H1 (cell line): ENCODE measurements at regions not wholly inside any gene's neighbourhood (a gene's known extent, or its start where the extent isn't known, plus 50 kb on each side); places are given as distances from the start of the nearest gene placed in this dataset.

Source experiments
- CTCF ChIA-PET: fragments of 300-600 bp; sonication (Branson Sonifier 250); formaldehyde crosslinking; loops from one replicate; lab custom pipeline; 2021; ENCODE audit not compliant: partially characterized antibody; lab: Charles Lee
- POLR2A ChIA-PET: fragments of 300-600 bp; sonication (Branson Sonifier 250); formaldehyde crosslinking; loops from one replicate; lab custom pipeline; 2021; ENCODE audit warnings: inconsistent platforms; ENCODE audit not compliant: partially characterized antibody; lab: Charles Lee
- DNase-seq, 2 experiments: peaks; one replicate each; pipeline versions ENCODE4 v3.0.0 to v3.0.0-alpha.2; 2010 to 2022; ENCODE audit warnings: low spot score in 2 of 2, low read depth in 1 of 2, mixed read lengths in 1 of 2
- FAIRE-seq: peaks from 2 replicates; lab custom pipeline; 2011; peaks lifted over from hg19 to GRCh38; lab: Jason Lieb, UNC
- H2AFZ ChIP-seq: 2 replicates; pipeline ENCODE4 v1.8.1; 2012; ENCODE audit warnings: low read length, inconsistent platforms
- H2AK5ac ChIP-seq: 2 replicates; pipeline ENCODE4 v1.6.1; 2013; ENCODE audit warnings: low read depth, low read length
- H2BK120ac ChIP-seq: replicated peaks from 2 replicates; pipeline ENCODE3; 2013; ENCODE audit warnings: low read depth, low read length, inconsistent platforms
- H2BK12ac ChIP-seq: 2 replicates; pipeline ENCODE4 v1.6.1; 2013; ENCODE audit warnings: low read depth, low read length
- H2BK15ac ChIP-seq: 2 replicates; pipeline ENCODE4 v1.6.1; 2013; ENCODE audit warnings: low read length
- H2BK20ac ChIP-seq: 2 replicates; pipeline ENCODE4 v1.6.1; 2013; ENCODE audit warnings: low read length
- H2BK5ac ChIP-seq: 2 replicates; pipeline ENCODE4 v1.6.1; 2013; ENCODE audit warnings: low read depth, low read length
- H3K14ac ChIP-seq: 2 replicates; pipeline ENCODE4 v1.6.1; 2013; ENCODE audit warnings: inconsistent platforms; ENCODE audit not compliant: insufficient read length
- H3K18ac ChIP-seq: 2 replicates; pipeline ENCODE4 v1.6.1; 2013; ENCODE audit warnings: low read length; ENCODE audit errors: extremely low read depth
- H3K23ac ChIP-seq: 2 replicates; pipeline ENCODE4 v1.6.1; 2013; ENCODE audit warnings: inconsistent platforms; ENCODE audit not compliant: insufficient read length
- H3K23me2 ChIP-seq: 2 replicates; pipeline ENCODE4 v1.6.1; 2013; ENCODE audit warnings: low read depth, low read length
- H3K27ac ChIP-seq: 2 replicates; pipeline ENCODE4 v1.6.1; 2011; ENCODE audit warnings: low read depth, low read length, inconsistent platforms
- H3K27me3 ChIP-seq, 4 experiments: replicated peaks in 1 of 4; 1 replicate in 1 of 4; 2 replicates in 3 of 4; pipeline versions ENCODE4 v1.6.1 to v1.8.1; 2011 to 2013; ENCODE audit warnings: low read length in 3 of 4, mild to moderate bottlenecking in 3 of 4, inconsistent platforms in 2 of 4, mixed read lengths in 2 of 4, moderate library complexity in 1 of 4; ENCODE audit not compliant: control insufficient read depth in 3 of 4, insufficient read depth in 3 of 4; ENCODE audit errors: extremely low read depth in 1 of 4
- H3K36me3 ChIP-seq, 4 experiments: 2 replicates each; pipeline versions ENCODE4 v1.6.1 to v1.8.1; 2011 to 2013; ENCODE audit warnings: mild to moderate bottlenecking in 4 of 4, low read length in 3 of 4, moderate library complexity in 2 of 4, control low read depth in 1 of 4, inconsistent platforms in 1 of 4; ENCODE audit not compliant: insufficient read depth in 4 of 4, control insufficient read depth in 2 of 4
- H3K4ac ChIP-seq: replicated peaks from 2 replicates; pipeline ENCODE3; 2013; ENCODE audit warnings: low read length, low read depth, mixed read lengths, inconsistent platforms; ENCODE audit not compliant: insufficient read length
- H3K4me1 ChIP-seq, 4 experiments: replicated peaks in 1 of 4; 1 replicate in 1 of 4; 2 replicates in 3 of 4; pipeline versions ENCODE4 v1.6.1 to v1.8.1; 2011 to 2013; ENCODE audit warnings: low read length in 3 of 4, inconsistent platforms in 2 of 4, mixed read lengths in 1 of 4; ENCODE audit not compliant: insufficient read depth in 4 of 4, control insufficient read depth in 3 of 4
- H3K4me2 ChIP-seq, 2 experiments: 2 replicates each; pipeline versions ENCODE4 v1.6.1 to v1.8.1; 2011 to 2013; ENCODE audit warnings: low read depth in 2 of 2, low read length in 2 of 2, control low read depth in 1 of 2, inconsistent platforms in 1 of 2, mild to moderate bottlenecking in 1 of 2; ENCODE audit not compliant: insufficient read depth in 1 of 2
- H3K4me3 ChIP-seq, 4 experiments: fragments of 200-600, 300-600 bp in 1 of 4; sonication (generic), shearing (Covaris generic), sonication (Bioruptor Twin) in 1 of 4; 2 replicates each; pipeline versions ENCODE4 v1.5.1 to v1.8.1; 2011 to 2016; ENCODE audit warnings: low read length in 4 of 4, low read depth in 3 of 4, control low read depth in 2 of 4, inconsistent platforms in 2 of 4, mild to moderate bottlenecking in 2 of 4, mixed read lengths in 1 of 4, moderate library complexity in 1 of 4; ENCODE audit not compliant: insufficient read depth in 2 of 4; ENCODE audit errors: extremely low read depth in 1 of 4
- H3K56ac ChIP-seq: replicated peaks from 2 replicates; pipeline ENCODE3; 2013; ENCODE audit warnings: low read depth, mild to moderate bottlenecking, mixed read lengths, low read length, inconsistent platforms; ENCODE audit not compliant: insufficient read length
- H3K79me1 ChIP-seq: 2 replicates; pipeline ENCODE4 v1.6.1; 2013; ENCODE audit warnings: low read depth, low read length, control low read depth
- H3K79me2 ChIP-seq, 2 experiments: 2 replicates each; pipeline versions ENCODE4 v1.6.1 to v1.8.1; 2012 to 2013; ENCODE audit warnings: low read length in 2 of 2, mild to moderate bottlenecking in 2 of 2, inconsistent platforms in 1 of 2; ENCODE audit not compliant: insufficient read depth in 2 of 2, control insufficient read depth in 1 of 2
- H3K9ac ChIP-seq, 4 experiments: replicated peaks in 1 of 4; 1 replicate in 1 of 4; 2 replicates in 3 of 4; pipeline versions ENCODE4 v1.6.1 to v1.8.1; 2011 to 2013; ENCODE audit warnings: low read depth in 3 of 4, low read length in 3 of 4, control low read depth in 2 of 4, mild to moderate bottlenecking in 2 of 4, moderate library complexity in 2 of 4, inconsistent platforms in 1 of 4; ENCODE audit errors: extremely low read depth in 1 of 4
- H3K9me3 ChIP-seq, 2 experiments: 2 replicates each; pipeline versions ENCODE4 v1.6.1 to v1.8.1; 2012 to 2013; ENCODE audit warnings: mild to moderate bottlenecking in 2 of 2, moderate library complexity in 2 of 2, control low read depth in 1 of 2, inconsistent platforms in 1 of 2, low read depth in 1 of 2, low read length in 1 of 2, mixed read lengths in 1 of 2; ENCODE audit not compliant: insufficient read depth in 2 of 2
- H4K20me1 ChIP-seq, 2 experiments: replicated peaks in 1 of 2; 2 replicates each; pipeline versions ENCODE3 to v1.8.1; 2011 to 2013; ENCODE audit warnings: inconsistent platforms in 2 of 2, low read length in 2 of 2, mild to moderate bottlenecking in 1 of 2; ENCODE audit not compliant: insufficient read depth in 2 of 2, control insufficient read depth in 1 of 2
- H4K5ac ChIP-seq: 2 replicates; pipeline ENCODE4 v1.6.1; 2013; ENCODE audit warnings: low read length, low read depth, mixed read lengths, inconsistent platforms; ENCODE audit not compliant: insufficient read length
- H4K8ac ChIP-seq: 2 replicates; pipeline ENCODE4 v1.8.0; 2013; ENCODE audit warnings: mild to moderate bottlenecking, moderate library complexity, low read length, inconsistent platforms; ENCODE audit not compliant: insufficient read depth; ENCODE audit errors: extremely low read depth
- H4K91ac ChIP-seq: replicated peaks from 2 replicates; pipeline ENCODE3; 2013; ENCODE audit warnings: low read length, mixed read lengths, inconsistent platforms; ENCODE audit not compliant: insufficient read length
- CHD2 ChIP-seq: IDR thresholded peaks from 2 replicates; pipeline ENCODE4 v1.6.1; 2012; ENCODE audit warnings: low read length, improper control_type of control experiment
- GABPA ChIP-seq: IDR thresholded peaks from 2 replicates; pipeline ENCODE4 v1.6.1; 2011; ENCODE audit warnings: mild to moderate bottlenecking, low read length, moderate library complexity, borderline replicate concordance; ENCODE audit not compliant: insufficient read depth
- GTF2F1 ChIP-seq: IDR thresholded peaks from 2 replicates; pipeline ENCODE4 v1.6.1; 2012; ENCODE audit warnings: low read depth, low read length, improper control_type of control experiment, borderline replicate concordance
- HDAC2 ChIP-seq, 2 experiments: fragments of 300-600 bp in 1 of 2; sonication (generic) in 1 of 2; IDR thresholded peaks; 2 replicates each; pipeline ENCODE4 v1.6.1; 2011 to 2012; ENCODE audit warnings: low read depth in 2 of 2, low read length in 2 of 2, mild to moderate bottlenecking in 2 of 2, moderate library complexity in 2 of 2, borderline replicate concordance in 1 of 2, inconsistent platforms in 1 of 2
- MAX ChIP-seq: IDR thresholded peaks from 2 replicates; pipeline ENCODE4 v1.6.1; 2012; ENCODE audit warnings: inconsistent platforms
- RBBP5 ChIP-seq: IDR thresholded peaks from 2 replicates; pipeline ENCODE4 v1.7.1; 2012; ENCODE audit warnings: low read depth, mild to moderate bottlenecking, inconsistent platforms, low read length, moderate library complexity, borderline replicate concordance
- WGBS, 2 experiments: shearing (Covaris generic) in 1 of 2; methylation state at CpG; one replicate each; pipeline versions ENCODE4 v1.1.6 to v1.1.7; 2013 to 2015; ENCODE audit warnings: low lambda C conversion rate in 2 of 2, mixed read lengths in 2 of 2, inconsistent platforms in 1 of 2, low coverage in 1 of 2, missing lambda C conversion rate in 1 of 2; ENCODE audit not compliant: insufficient replicate concordance in 2 of 2, insufficient coverage in 1 of 2, insufficient read length in 1 of 2; ENCODE audit errors: extremely low coverage in 1 of 2, missing lambda C conversion rate in 1 of 2; 5-methylcytosine and 5-hydroxymethylcytosine counted together

DNA sequence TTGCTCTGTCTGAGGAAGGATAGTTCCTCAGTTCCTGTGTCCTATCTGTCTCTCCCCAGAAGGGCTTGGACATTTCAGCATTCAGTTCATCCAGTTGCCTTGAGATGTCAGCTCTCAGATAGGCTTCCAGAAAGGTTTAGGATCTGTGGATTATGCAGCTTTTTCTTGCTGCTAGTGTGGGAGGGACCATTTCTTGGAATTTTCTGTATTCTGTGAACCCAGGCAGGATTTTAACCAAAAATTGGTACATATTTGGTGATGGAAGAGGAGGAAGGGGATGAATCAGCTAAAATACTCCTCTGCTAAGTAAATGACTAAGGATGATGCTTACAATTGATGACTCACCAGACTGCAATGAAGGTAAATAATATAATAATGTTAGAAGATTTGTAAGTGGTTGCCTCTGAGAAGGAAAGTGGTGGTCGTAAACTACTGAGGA, 58.6 kb upstream of the DOCK10 start:
- Histone ChIP-seq H4K91ac (no peak overlapping the region), H3K18ac (no peak overlapping the region; the same call in 1 of the 2 replicates), H3K23me2 (no peaks in the 10 kb centered on the region), H3K9ac (no peak overlapping the region), H2AFZ (peak overlapping the region; percentile 49; the same call in 1 of the 2 replicates), H3K27ac (no peak overlapping the region), H3K56ac (no peak overlapping the region), H3K4ac (no peak overlapping the region), H2BK5ac (no peak overlapping the region), H3K36me3 (no peaks in the 10 kb centered on the region), H4K20me1 (no peaks in the 10 kb centered on the region), H4K8ac (no peak overlapping the region), H2AK5ac (no peak overlapping the region), H3K23ac (no peak overlapping the region), H3K4me3 (no peak overlapping the region), H3K4me1 (peaks cover 0 to 4% (median 0%) of the 10 kb centered on the region in 4 experiments; a peak in 1 of 7 replicates), H3K79me1 (no peaks in the 10 kb centered on the region), H2BK20ac (no peak overlapping the region), H2BK120ac (peak overlapping the region; percentile 18), H4K5ac (no peak overlapping the region), H3K79me2 (no peaks in the 10 kb centered on the region), H3K9me3 (no peaks in the 10 kb centered on the region), H2BK12ac (no peak overlapping the region), H3K27me3 (no peaks in the 10 kb centered on the region), H2BK15ac (no peak overlapping the region), H3K14ac (no peak overlapping the region), H3K4me2 (no peak overlapping the region)
- ChIA-PET CTCF (no interaction called here), POLR2A (no interaction called here)
- WGBS, 2 experiments, result 85% methylated on average over 1 of the region's 1 CpG; no CpG with 5 or more reads in 1 of the 2 experiments
- FAIRE-seq (no peak), DNase-seq (no peak)
- no peak for TF ChIP-seq GABPA
- TF ChIP-seq GTF2F1, result no peak
- TF ChIP-seq RBBP5, result no peak
- TF ChIP-seq HDAC2 (IDR thresholded peaks at IDR 0.05; ENCODE audit: borderline replicate concordance in 1 of 2, low read depth in 2 of 2, low read length in 2 of 2), result no peak
- no peak for TF ChIP-seq CHD2
- TF ChIP-seq MAX, result no peak
